CD14-positive monocyte (primary cell): ENCODE measurements at regions not wholly inside any gene's neighbourhood (a gene's known extent, or its start where the extent isn't known, plus 50 kb on each side); places are given as distances from the start of the nearest gene placed in this dataset.

ENCODE experiments used
- DNase-seq, 3 donors: peaks; one replicate each; pipeline ENCODE4 v3.0.0-alpha.2; 2011 to 2022
- H2AFZ ChIP-seq: 2 replicates; pipeline ENCODE4 v1.6.0; 2012; ENCODE audit warnings: mild to moderate bottlenecking, low read depth, low read length, inconsistent platforms; ENCODE audit not compliant: insufficient read depth, poor library complexity, severe bottlenecking
- H3K27ac ChIP-seq, 2 donors: 1 replicate in 1 of 2; 2 replicates in 1 of 2; pipeline ENCODE4 v1.5.1; 2012 to 2013; ENCODE audit warnings: low read length in 2 of 2, control low read depth in 1 of 2, inconsistent platforms in 1 of 2, low read depth in 1 of 2, mild to moderate bottlenecking in 1 of 2
- H3K27me3 ChIP-seq, 2 donors: one replicate each; pipeline versions ENCODE4 v1.6.0 to v1.6.1; 2011 to 2013; ENCODE audit warnings: low read length in 2 of 2; ENCODE audit not compliant: control insufficient read depth in 2 of 2, insufficient read depth in 2 of 2
- H3K36me3 ChIP-seq, 2 donors: replicated peaks in 1 of 2; 1 replicate in 1 of 2; 2 replicates in 1 of 2; pipeline versions ENCODE4 v1.5.1 to v1.6.1; 2012 to 2013; ENCODE audit warnings: low read length in 2 of 2, control low read depth in 1 of 2, inconsistent platforms in 1 of 2, mild to moderate bottlenecking in 1 of 2; ENCODE audit not compliant: insufficient read depth in 2 of 2, control insufficient read depth in 1 of 2
- H3K4me1 ChIP-seq, 2 donors: 1 replicate in 1 of 2; 2 replicates in 1 of 2; pipeline versions ENCODE4 v1.5.1 to v1.6.1; 2012 to 2013; ENCODE audit warnings: low read length in 2 of 2, control low read depth in 1 of 2, inconsistent platforms in 1 of 2, mild to moderate bottlenecking in 1 of 2, moderate library complexity in 1 of 2; ENCODE audit not compliant: insufficient read depth in 2 of 2, control insufficient read depth in 1 of 2
- H3K4me2 ChIP-seq: replicated peaks from 2 replicates; pipeline ENCODE3; 2012; ENCODE audit warnings: low read length, moderate library complexity, mild to moderate bottlenecking; ENCODE audit not compliant: poor library complexity, severe bottlenecking; ENCODE audit errors: extremely low read depth
- H3K4me3 ChIP-seq, 3 experiments: fragments of 200-600 bp in 1 of 3; sonication (generic) in 1 of 3; replicated peaks in 1 of 3; 1 replicate in 2 of 3; 2 replicates in 1 of 3; pipeline ENCODE4 v1.5.1; 2011 to 2013; ENCODE audit warnings: low read length in 3 of 3, mild to moderate bottlenecking in 3 of 3, control low read depth in 2 of 3, low read depth in 2 of 3, inconsistent platforms in 1 of 3, moderate library complexity in 1 of 3
- H3K79me2 ChIP-seq: 2 replicates; pipeline ENCODE4 v1.6.0; 2012; ENCODE audit warnings: mild to moderate bottlenecking, control low read depth, inconsistent platforms, low read length, moderate library complexity; ENCODE audit not compliant: insufficient read depth
- H3K9ac ChIP-seq: 2 replicates; pipeline ENCODE4 v1.6.0; 2017; ENCODE audit warnings: low read length, mild to moderate bottlenecking; ENCODE audit not compliant: insufficient read depth, poor library complexity, severe bottlenecking
- H3K9me3 ChIP-seq, 2 donors: replicated peaks in 1 of 2; 1 replicate in 1 of 2; 2 replicates in 1 of 2; pipeline versions ENCODE4 v1.5.1 to v1.6.1; 2012 to 2013; ENCODE audit warnings: low read length in 2 of 2, control low read depth in 1 of 2; ENCODE audit not compliant: control insufficient read depth in 1 of 2, insufficient read depth in 1 of 2
- H4K20me1 ChIP-seq: 2 replicates; pipeline ENCODE4 v1.6.0; 2012; ENCODE audit warnings: mild to moderate bottlenecking, low read length, control low read depth, moderate library complexity; ENCODE audit not compliant: insufficient read depth
- H3K27ac Mint-ChIP-seq, 7 donors: one replicate each; pipeline ENCODE4 v1.8.0; 2020; ENCODE audit warnings: mild to moderate bottlenecking in 7 of 7, mixed read lengths in 7 of 7, moderate library complexity in 6 of 7, inconsistent platforms in 2 of 7
- H3K27me3 Mint-ChIP-seq, 3 donors: one replicate each; pipeline ENCODE4 v1.8.0; 2021 to 2022; ENCODE audit warnings: low read depth in 3 of 3, mild to moderate bottlenecking in 3 of 3, mixed read lengths in 3 of 3, moderate library complexity in 3 of 3, inconsistent platforms in 1 of 3
- H3K36me3 Mint-ChIP-seq, 2 donors: one replicate each; pipeline ENCODE4 v1.8.0; 2020; ENCODE audit warnings: mixed read lengths in 2 of 2, inconsistent platforms in 1 of 2, mild to moderate bottlenecking in 1 of 2
- H3K4me1 Mint-ChIP-seq: one replicate; pipeline ENCODE4 v1.8.0; 2020; ENCODE audit warnings: mild to moderate bottlenecking, mixed read lengths
- H3K4me3 Mint-ChIP-seq, 2 donors: one replicate each; pipeline ENCODE4 v1.8.0; 2020; ENCODE audit warnings: mild to moderate bottlenecking in 2 of 2, mixed read lengths in 2 of 2, moderate library complexity in 1 of 2
- H3K9me3 Mint-ChIP-seq, 7 donors: one replicate each; pipeline ENCODE4 v1.8.0; 2020 to 2022; ENCODE audit warnings: mixed read lengths in 7 of 7, mild to moderate bottlenecking in 6 of 7, moderate library complexity in 6 of 7, inconsistent platforms in 2 of 7
- WGBS: methylation state at CpG from one replicate; pipeline ENCODE4 v1.1.5; 2013; ENCODE audit warnings: missing lambda C conversion rate; ENCODE audit not compliant: insufficient coverage; 5-methylcytosine and 5-hydroxymethylcytosine counted together
- intact Hi-C, 2 donors: fragments of 100-400 bp; cut with micrococcal nuclease; formaldehyde crosslinking; loops; one replicate each; pipeline versions ENCODE4 v1.15.0 to v1.15.1; 2023
- TF ChIP-seq, protein P1 (sequence below): fragments of 200-600 bp; IDR thresholded peaks from one replicate; pipeline ENCODE4 v1.8.0; 2022; ENCODE audit warnings: antibody characterized with exemption, mild to moderate bottlenecking

DNA sequence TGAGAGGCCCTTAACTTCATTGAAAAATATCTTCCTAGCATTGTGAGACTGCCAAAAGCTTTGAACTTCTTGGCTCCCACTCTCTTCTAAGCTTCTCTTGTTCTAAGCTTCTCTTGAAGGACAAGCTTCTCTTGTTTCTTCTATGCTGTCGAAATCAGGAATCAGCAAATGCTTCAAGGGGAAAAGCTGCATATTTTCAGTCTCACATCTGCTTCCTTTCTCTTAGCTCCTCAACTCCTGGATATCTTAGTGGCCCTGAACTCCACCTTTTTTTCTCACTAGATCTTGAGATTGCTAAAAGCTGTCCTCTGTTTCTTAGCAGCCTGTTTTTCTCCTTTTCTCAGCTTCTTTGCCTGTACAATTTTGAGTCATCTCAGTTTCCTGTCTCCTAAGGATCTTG lies 73.0 kb downstream of the NEUROD6 start:
- Mint-ChIP-seq H3K9me3 (no peaks in the 10 kb centered on the region), H3K4me1 (no peaks in the 10 kb centered on the region), H3K4me3 (no peak overlapping the region), H3K27me3 (peaks cover 0 to 3% (median 0%) of the 10 kb centered on the region in 3 donors), H3K27ac (no peak overlapping the region), H3K36me3 (no peaks in the 10 kb centered on the region)
- H3K27me3 ChIP-seq, result no peaks in the 10 kb centered on the region
- H3K79me2 ChIP-seq, result no peaks in the 10 kb centered on the region
- no peak overlapping the region for H3K27ac ChIP-seq
- no peak overlapping the region for H3K4me2 ChIP-seq
- TF ChIP-seq, protein P1, sequence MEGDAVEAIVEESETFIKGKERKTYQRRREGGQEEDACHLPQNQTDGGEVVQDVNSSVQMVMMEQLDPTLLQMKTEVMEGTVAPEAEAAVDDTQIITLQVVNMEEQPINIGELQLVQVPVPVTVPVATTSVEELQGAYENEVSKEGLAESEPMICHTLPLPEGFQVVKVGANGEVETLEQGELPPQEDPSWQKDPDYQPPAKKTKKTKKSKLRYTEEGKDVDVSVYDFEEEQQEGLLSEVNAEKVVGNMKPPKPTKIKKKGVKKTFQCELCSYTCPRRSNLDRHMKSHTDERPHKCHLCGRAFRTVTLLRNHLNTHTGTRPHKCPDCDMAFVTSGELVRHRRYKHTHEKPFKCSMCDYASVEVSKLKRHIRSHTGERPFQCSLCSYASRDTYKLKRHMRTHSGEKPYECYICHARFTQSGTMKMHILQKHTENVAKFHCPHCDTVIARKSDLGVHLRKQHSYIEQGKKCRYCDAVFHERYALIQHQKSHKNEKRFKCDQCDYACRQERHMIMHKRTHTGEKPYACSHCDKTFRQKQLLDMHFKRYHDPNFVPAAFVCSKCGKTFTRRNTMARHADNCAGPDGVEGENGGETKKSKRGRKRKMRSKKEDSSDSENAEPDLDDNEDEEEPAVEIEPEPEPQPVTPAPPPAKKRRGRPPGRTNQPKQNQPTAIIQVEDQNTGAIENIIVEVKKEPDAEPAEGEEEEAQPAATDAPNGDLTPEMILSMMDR, result no peak
- H4K20me1 ChIP-seq, result no peaks in the 10 kb centered on the region
- intact Hi-C loops, result no loop called here
- H3K36me3 ChIP-seq, result no peaks in the 10 kb centered on the region
- no peak overlapping the region for H3K9ac ChIP-seq
- no peak overlapping the region for H3K4me3 ChIP-seq
- no peak overlapping the region for H2AFZ ChIP-seq
- 56% methylated on average over 1 of the region's 1 CpG for WGBS
- no peaks in the 10 kb centered on the region for H3K9me3 ChIP-seq
- no peak for DNase-seq
- H3K4me1 ChIP-seq, result no peaks in the 10 kb centered on the region

DNA sequence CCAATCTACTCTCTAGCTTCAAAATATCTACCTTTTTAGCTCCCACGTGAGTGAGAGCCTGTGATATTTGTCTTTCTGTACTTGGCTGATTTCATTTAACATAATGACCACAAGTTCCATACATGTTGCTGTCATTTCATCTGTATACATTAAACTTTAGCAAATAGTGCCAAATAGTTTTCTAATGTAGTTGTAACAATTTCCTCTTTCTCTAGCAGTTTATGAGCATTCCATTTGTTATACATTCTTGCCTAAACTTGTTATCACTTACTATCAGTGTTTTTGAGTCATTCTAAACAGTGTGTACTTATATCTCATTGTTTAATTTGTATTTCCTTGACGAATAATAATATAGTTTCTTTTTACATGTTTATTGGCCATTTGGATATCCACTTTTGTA lies 77.2 kb downstream of the NEUROD6 start:
- no peaks in the 10 kb centered on the region for H3K36me3 ChIP-seq
- TF ChIP-seq, protein P1, result no peak
- no peaks in the 10 kb centered on the region for H3K36me3 Mint-ChIP-seq
- no peak overlapping the region for H3K27ac Mint-ChIP-seq
- H3K9me3 ChIP-seq, result no peaks in the 10 kb centered on the region
- H3K4me3 Mint-ChIP-seq, result no peak overlapping the region
- no peak for DNase-seq
- H3K79me2 ChIP-seq, result no peaks in the 10 kb centered on the region
- H3K27me3 ChIP-seq, result no peaks in the 10 kb centered on the region
- H3K27ac ChIP-seq, result no peak overlapping the region
- H4K20me1 ChIP-seq, result no peaks in the 10 kb centered on the region
- intact Hi-C loops, result loop anchor here in 1 of 2 donors (5.0 kb wide), 1 partner anchor 49 kb away; no protein-coding TSS in a partner anchor
- no peaks in the 10 kb centered on the region for H3K4me1 ChIP-seq
- H3K4me1 Mint-ChIP-seq, result no peaks in the 10 kb centered on the region
- H3K9me3 Mint-ChIP-seq, result no peaks in the 10 kb centered on the region
- no peak overlapping the region for H3K9ac ChIP-seq
- no peak overlapping the region for H3K4me3 ChIP-seq
- no peak overlapping the region for H2AFZ ChIP-seq
- no CpG with 5 or more reads among the region's 2 CpGs for whole genome bisulfite sequencing
- H3K27me3 Mint-ChIP-seq, result peaks cover 0 to 3% (median 0%) of the 10 kb centered on the region in 3 donors
- H3K4me2 ChIP-seq, result no peak overlapping the region
